Loucy (cell line): ENCODE measurements at regions not wholly inside any gene's neighbourhood (a gene's known extent, or its start where the extent isn't known, plus 50 kb on each side); places are given as distances from the start of the nearest gene placed in this dataset.

Source experiments
- CTCF ChIP-seq: fragments of 200-600 bp; sonication (generic); conservative IDR thresholded peaks from 2 replicates; pipeline ENCODE4 v1.5.1; 2014; ENCODE audit warnings: mild to moderate bottlenecking, antibody characterized with exemption, low read length
- EZH2phosphoT487 ChIP-seq: fragments of 200-600 bp; IDR thresholded peaks from 2 replicates; pipeline ENCODE4 v1.6.1; 2018; ENCODE audit warnings: antibody characterized with exemption, mild to moderate bottlenecking, moderate library complexity, borderline replicate concordance

- no peak for TF ChIP-seq CTCF
- no peak for TF ChIP-seq EZH2phosphoT487
These were observed 478.3 kb upstream of the ISX start for GRCh38 chr22:34587357-34588356.
